ENCODE measurements at regions not wholly inside any gene's neighbourhood (a gene's known extent, or its start where the extent isn't known, plus 50 kb on each side); places are given as distances from the start of the nearest gene placed in this dataset.

GRCh38 chr12:116508145-116509121 lies 50.7 kb upstream of the MAP1LC3B2 start:
- DNase-seq (ENCODE audit: low read depth) = no peak
- H3K4me3 ChIP-seq (ENCODE audit: low read depth, low read length) = peak overlapping the region; percentile 57
- no peak for TF ChIP-seq CTCF (conservative IDR thresholded peaks at IDR 0.05; ENCODE audit: low read depth, low read length)
